Astrocyte (in vitro differentiated cells and primary cell): ENCODE measurements at regions not wholly inside any gene's neighbourhood (a gene's known extent, or its start where the extent isn't known, plus 50 kb on each side); places are given as distances from the start of the nearest gene placed in this dataset.

Source experiments
- DNase-seq: peaks from one replicate; pipeline ENCODE4 v3.0.0-alpha.2; 2010; ENCODE audit warnings: low read depth
- FAIRE-seq: peaks from 2 replicates; lab custom pipeline; 2011; peaks lifted over from hg19 to GRCh38; lab: Jason Lieb, UNC
- H2AFZ ChIP-seq: 2 replicates; pipeline ENCODE4 v1.6.0; 2012; ENCODE audit warnings: low read depth, low read length, inconsistent platforms
- H3K27ac ChIP-seq: 2 replicates; pipeline ENCODE4 v1.5.1; 2011; ENCODE audit warnings: low read depth, low read length, inconsistent platforms
- H3K27me3 ChIP-seq: 2 replicates; pipeline ENCODE4 v1.6.0; 2011; ENCODE audit warnings: low read length, inconsistent platforms; ENCODE audit not compliant: insufficient read depth
- H3K36me3 ChIP-seq: 2 replicates; pipeline ENCODE4 v1.5.1; 2011; ENCODE audit warnings: low read length, inconsistent platforms; ENCODE audit not compliant: insufficient read depth
- H3K4me1 ChIP-seq: 2 replicates; pipeline ENCODE4 v1.5.1; 2011; ENCODE audit warnings: low read length, inconsistent platforms; ENCODE audit not compliant: insufficient read depth
- H3K4me2 ChIP-seq: 2 replicates; pipeline ENCODE4 v1.6.0; 2012; ENCODE audit warnings: low read length, inconsistent platforms
- H3K4me3 ChIP-seq: 2 replicates; pipeline ENCODE4 v1.5.1; 2011; ENCODE audit warnings: low read depth, mild to moderate bottlenecking, low read length, inconsistent platforms; ENCODE audit not compliant: insufficient read depth
- H3K79me2 ChIP-seq: 2 replicates; pipeline ENCODE4 v1.6.0; 2012; ENCODE audit warnings: mild to moderate bottlenecking, low read length, inconsistent platforms; ENCODE audit not compliant: insufficient read depth
- H3K9ac ChIP-seq: 2 replicates; pipeline ENCODE4 v1.6.0; 2012; ENCODE audit warnings: mild to moderate bottlenecking, low read length, inconsistent platforms
- H3K9me3 ChIP-seq: 2 replicates; pipeline ENCODE4 v1.5.1; 2012; ENCODE audit warnings: low read depth, mild to moderate bottlenecking, low read length, inconsistent platforms; ENCODE audit not compliant: insufficient read depth
- H4K20me1 ChIP-seq: 2 replicates; pipeline ENCODE4 v1.6.0; 2012; ENCODE audit warnings: low read length, inconsistent platforms; ENCODE audit not compliant: insufficient read depth
- H3K27ac Mint-ChIP-seq: one replicate; pipeline ENCODE4 v1.8.0; 2021; ENCODE audit warnings: mild to moderate bottlenecking, mixed read lengths; ENCODE audit not compliant: unreplicated experiment
- H3K27me3 Mint-ChIP-seq: one replicate; pipeline ENCODE4 v1.8.0; 2021; ENCODE audit warnings: low read depth, mixed read lengths; ENCODE audit not compliant: unreplicated experiment
- H3K36me3 Mint-ChIP-seq: one replicate; pipeline ENCODE4 v1.8.0; 2021; ENCODE audit warnings: low read depth, mixed read lengths; ENCODE audit not compliant: unreplicated experiment
- H3K4me1 Mint-ChIP-seq: one replicate; pipeline ENCODE4 v1.8.0; 2021; ENCODE audit warnings: low read depth, mixed read lengths; ENCODE audit not compliant: unreplicated experiment
- H3K4me3 Mint-ChIP-seq: one replicate; pipeline ENCODE4 v1.8.0; 2021; ENCODE audit warnings: mild to moderate bottlenecking, moderate library complexity, mixed read lengths; ENCODE audit not compliant: unreplicated experiment
- H3K9me3 Mint-ChIP-seq: one replicate; pipeline ENCODE4 v1.8.0; 2021; ENCODE audit warnings: mild to moderate bottlenecking, mixed read lengths; ENCODE audit not compliant: unreplicated experiment
- EZH2 ChIP-seq: IDR thresholded peaks from 2 replicates; pipeline ENCODE4 v1.6.1; 2012; ENCODE audit warnings: mild to moderate bottlenecking, low read length, inconsistent platforms; ENCODE audit not compliant: insufficient read depth
- TF ChIP-seq, protein P1 (sequence below): IDR thresholded peaks from 2 replicates; pipeline ENCODE4 v1.5.1; 2011; ENCODE audit warnings: low read depth, mild to moderate bottlenecking, inconsistent platforms, low read length, moderate library complexity; ENCODE audit not compliant: insufficient read depth

GRCh38 chr10:108097258-108097657 is 932.8 kb upstream of the SORCS1 start:
- Histone ChIP-seq H3K4me2 (no peak overlapping the region), H4K20me1 (no peaks in the 10 kb centered on the region), H3K36me3 (no peaks in the 10 kb centered on the region), H3K4me1 (no peaks in the 10 kb centered on the region), H3K9ac (no peak overlapping the region), H3K79me2 (no peaks in the 10 kb centered on the region), H2AFZ (no peak overlapping the region), H3K27ac (no peak overlapping the region), H3K9me3 (peaks cover 5% of the 10 kb centered on the region), H3K4me3 (no peak overlapping the region), H3K27me3 (no peaks in the 10 kb centered on the region)
- FAIRE-seq (no peak), DNase-seq (no peak)
- Mint-ChIP-seq H3K27ac (no peak overlapping the region), H3K9me3 (no peaks in the 10 kb centered on the region), H3K27me3 (no peaks in the 10 kb centered on the region), H3K4me1 (no peaks in the 10 kb centered on the region), H3K4me3 (no peak overlapping the region), H3K36me3 (no peaks in the 10 kb centered on the region)
- TF ChIP-seq, protein P1, sequence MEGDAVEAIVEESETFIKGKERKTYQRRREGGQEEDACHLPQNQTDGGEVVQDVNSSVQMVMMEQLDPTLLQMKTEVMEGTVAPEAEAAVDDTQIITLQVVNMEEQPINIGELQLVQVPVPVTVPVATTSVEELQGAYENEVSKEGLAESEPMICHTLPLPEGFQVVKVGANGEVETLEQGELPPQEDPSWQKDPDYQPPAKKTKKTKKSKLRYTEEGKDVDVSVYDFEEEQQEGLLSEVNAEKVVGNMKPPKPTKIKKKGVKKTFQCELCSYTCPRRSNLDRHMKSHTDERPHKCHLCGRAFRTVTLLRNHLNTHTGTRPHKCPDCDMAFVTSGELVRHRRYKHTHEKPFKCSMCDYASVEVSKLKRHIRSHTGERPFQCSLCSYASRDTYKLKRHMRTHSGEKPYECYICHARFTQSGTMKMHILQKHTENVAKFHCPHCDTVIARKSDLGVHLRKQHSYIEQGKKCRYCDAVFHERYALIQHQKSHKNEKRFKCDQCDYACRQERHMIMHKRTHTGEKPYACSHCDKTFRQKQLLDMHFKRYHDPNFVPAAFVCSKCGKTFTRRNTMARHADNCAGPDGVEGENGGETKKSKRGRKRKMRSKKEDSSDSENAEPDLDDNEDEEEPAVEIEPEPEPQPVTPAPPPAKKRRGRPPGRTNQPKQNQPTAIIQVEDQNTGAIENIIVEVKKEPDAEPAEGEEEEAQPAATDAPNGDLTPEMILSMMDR, result no peak
- no peak for TF ChIP-seq EZH2

- no peak for TF ChIP-seq EZH2
- TF ChIP-seq, protein P1, result no peak
- no peak for FAIRE-seq
- Histone ChIP-seq H3K79me2 (no peaks in the 10 kb centered on the region), H2AFZ (no peak overlapping the region), H3K9me3 (peaks cover 5% of the 10 kb centered on the region), H3K36me3 (no peaks in the 10 kb centered on the region), H3K4me3 (no peak overlapping the region), H4K20me1 (no peaks in the 10 kb centered on the region), H3K27me3 (no peaks in the 10 kb centered on the region), H3K4me1 (no peaks in the 10 kb centered on the region), H3K27ac (no peak overlapping the region), H3K9ac (no peak overlapping the region), H3K4me2 (no peak overlapping the region)
- Mint-ChIP-seq H3K27ac (no peak overlapping the region), H3K4me1 (no peaks in the 10 kb centered on the region), H3K9me3 (no peaks in the 10 kb centered on the region), H3K36me3 (no peaks in the 10 kb centered on the region), H3K4me3 (no peak overlapping the region), H3K27me3 (no peaks in the 10 kb centered on the region)
- DNase-seq, result no peak
Observed at GRCh38 chr10:108095932-108096925, 931.7 kb upstream of the SORCS1 start.
